ENCODE measurements at regions not wholly inside any gene's neighbourhood (a gene's known extent, or its start where the extent isn't known, plus 50 kb on each side); places are given as distances from the start of the nearest gene placed in this dataset.

GRCh38 chr10:129023082-129023481 is 444.0 kb upstream of the MGMT start:
- DNase-seq (ENCODE audit: low spot score) = no peak

- DNase-seq (ENCODE audit: low spot score) = no peak
These were observed 443.0 kb upstream of the MGMT start for GRCh38 chr10:129024046-129024445.

- DNase-seq (ENCODE audit: low spot score) = no peak
These were observed 441.3 kb upstream of the MGMT start for GRCh38 chr10:129025787-129026186.

- DNase-seq (ENCODE audit: low spot score) = no peak
These were observed 439.1 kb upstream of the MGMT start for GRCh38 chr10:129027906-129028305.

GRCh38 chr10:129028451-129028850 is 438.6 kb upstream of the MGMT start:
- no peak for DNase-seq (ENCODE audit: low spot score)

- no peak for DNase-seq (ENCODE audit: low spot score)
These were observed 438.0 kb upstream of the MGMT start for GRCh38 chr10:129029051-129029450.

- no peak for DNase-seq (ENCODE audit: low spot score)
These were observed 437.0 kb upstream of the MGMT start for GRCh38 chr10:129029851-129030602.

GRCh38 chr10:129030603-129030895 is 436.5 kb upstream of the MGMT start:
- no peak for DNase-seq (ENCODE audit: low spot score)

- DNase-seq (ENCODE audit: low spot score) = peak; percentile 91
These were observed 435.8 kb upstream of the MGMT start for GRCh38 chr10:129030996-129031843.

- no peak for DNase-seq (ENCODE audit: low spot score)
These were observed 435.2 kb upstream of the MGMT start for GRCh38 chr10:129031844-129032150.

GRCh38 chr10:129032372-129033313 is 434.4 kb upstream of the MGMT start:
- no peak for DNase-seq (ENCODE audit: low spot score)

- DNase-seq (ENCODE audit: low spot score) = no peak
These were observed 433.7 kb upstream of the MGMT start for GRCh38 chr10:129033340-129033739.

GRCh38 chr10:129033790-129034272 is 433.2 kb upstream of the MGMT start:
- DNase-seq (ENCODE audit: low spot score) = no peak

GRCh38 chr10:129035052-129035827 is 431.8 kb upstream of the MGMT start:
- DNase-seq (ENCODE audit: low spot score) = no peak

GRCh38 chr10:129038522-129038921 is 428.5 kb upstream of the MGMT start:
- DNase-seq (ENCODE audit: low spot score) = no peak

GRCh38 chr10:129039406-129040370 is 427.4 kb upstream of the MGMT start:
- no peak for DNase-seq (ENCODE audit: low spot score)

GRCh38 chr10:129040377-129040776 is 426.7 kb upstream of the MGMT start:
- no peak for DNase-seq (ENCODE audit: low spot score)

- DNase-seq (ENCODE audit: low spot score) = no peak
These were observed 425.1 kb upstream of the MGMT start for GRCh38 chr10:129041916-129042315.

GRCh38 chr10:129042776-129043595 is 424.1 kb upstream of the MGMT start:
- DNase-seq (ENCODE audit: low spot score) = no peak

GRCh38 chr10:129043691-129044090 is 423.4 kb upstream of the MGMT start:
- no peak for DNase-seq (ENCODE audit: low spot score)

Data from AG20443 (cell line).